Sigmoid colon (tissue), 4 donors: ENCODE measurements at regions not wholly inside any gene's neighbourhood (a gene's known extent, or its start where the extent isn't known, plus 50 kb on each side); places are given as distances from the start of the nearest gene placed in this dataset.

ENCODE experiments used
- CTCF ChIP-seq, 4 experiments: fragments of 450-650 bp in 3 of 4; fragments of 200-600 bp in 1 of 4; IDR thresholded peaks; one replicate each; pipeline ENCODE4 v1.5.1; 2016 to 2019; ENCODE audit warnings: antibody characterized with exemption in 4 of 4, mild to moderate bottlenecking in 3 of 4, moderate library complexity in 2 of 4
- POLR2A ChIP-seq, 2 donors: fragments of 450-650 bp; IDR thresholded peaks; one replicate each; pipeline ENCODE4 v1.6.1; 2016; ENCODE audit warnings: antibody characterized with exemption in 2 of 2, mild to moderate bottlenecking in 2 of 2, moderate library complexity in 2 of 2
- POLR2AphosphoS5 ChIP-seq, 4 donors: sonication (generic); formaldehyde crosslinking; IDR thresholded peaks; one replicate each; pipeline ENCODE4 v1.6.1; 2017; ENCODE audit warnings: antibody characterized with exemption in 4 of 4

- TF ChIP-seq CTCF (IDR thresholded peaks at IDR 0.05): peak; percentile 25 to 58 (median 36)
- no peak for TF ChIP-seq POLR2A (IDR thresholded peaks at IDR 0.05)
- TF ChIP-seq POLR2AphosphoS5 (IDR thresholded peaks at IDR 0.05): no peak
These were observed 96.3 kb upstream of the RANBP3L start for GRCh38 chr5:36397901-36398536.
